ENCODE measurements at regions not wholly inside any gene's neighbourhood (a gene's known extent, or its start where the extent isn't known, plus 50 kb on each side); places are given as distances from the start of the nearest gene placed in this dataset.

DNA sequence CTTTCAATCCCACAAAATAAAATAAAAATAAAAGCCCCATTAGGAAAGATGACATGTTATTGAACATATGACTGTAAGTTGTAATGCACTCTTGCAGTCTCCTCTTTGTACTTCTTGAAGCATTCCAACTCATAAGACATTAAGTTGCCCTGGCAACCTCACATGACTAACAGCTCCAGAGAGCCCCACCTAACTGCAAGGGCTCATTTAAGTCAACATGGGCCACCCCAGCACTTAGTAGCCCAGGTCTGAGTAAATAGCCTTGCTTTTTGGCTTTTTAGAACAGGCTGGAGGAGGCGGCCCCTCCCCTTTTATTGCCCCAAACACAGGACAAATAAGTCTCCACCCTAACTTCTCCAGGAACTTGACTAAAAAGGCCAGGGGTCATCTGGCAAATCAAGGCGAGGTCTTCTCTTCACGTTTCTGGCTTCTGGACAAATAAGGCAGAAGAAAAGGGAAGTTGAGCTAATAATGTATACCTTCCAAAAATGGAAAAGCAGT lies 135.1 kb downstream of the TMCO5A start:
- peak in 2 of 4 donors; percentile 53 to 72 for DNase-seq

DNA sequence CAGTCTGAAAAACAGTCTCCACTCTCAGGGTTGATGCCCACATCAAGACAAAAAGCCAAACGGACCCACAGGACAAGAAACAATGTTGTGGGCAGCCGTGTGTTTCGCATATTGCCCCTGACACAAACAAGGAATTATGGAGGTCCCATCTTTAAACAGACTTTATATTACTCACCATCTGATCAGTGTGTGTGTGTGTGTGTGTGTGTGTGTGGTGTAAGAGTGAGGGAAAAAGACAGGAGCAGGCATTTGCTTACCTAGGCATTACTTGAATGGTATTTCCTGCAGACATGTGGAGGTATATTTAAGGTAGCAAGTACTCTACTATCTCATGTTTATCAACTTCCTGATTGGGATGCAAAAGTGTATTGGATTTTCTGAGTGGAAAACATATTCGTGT lies 136.3 kb downstream of the TMCO5A start:
- peaks cover 22 to 60% of the 10 kb centered on the region in 2 donors for H3K4me1 ChIP-seq
- no peaks in the 10 kb centered on the region for H3K9me3 ChIP-seq
- no peaks in the 10 kb centered on the region for H3K36me3 ChIP-seq
- H3K27me3 ChIP-seq: peaks cover 0 to 11% of the 10 kb centered on the region in 2 donors
- TF ChIP-seq, protein P1, sequence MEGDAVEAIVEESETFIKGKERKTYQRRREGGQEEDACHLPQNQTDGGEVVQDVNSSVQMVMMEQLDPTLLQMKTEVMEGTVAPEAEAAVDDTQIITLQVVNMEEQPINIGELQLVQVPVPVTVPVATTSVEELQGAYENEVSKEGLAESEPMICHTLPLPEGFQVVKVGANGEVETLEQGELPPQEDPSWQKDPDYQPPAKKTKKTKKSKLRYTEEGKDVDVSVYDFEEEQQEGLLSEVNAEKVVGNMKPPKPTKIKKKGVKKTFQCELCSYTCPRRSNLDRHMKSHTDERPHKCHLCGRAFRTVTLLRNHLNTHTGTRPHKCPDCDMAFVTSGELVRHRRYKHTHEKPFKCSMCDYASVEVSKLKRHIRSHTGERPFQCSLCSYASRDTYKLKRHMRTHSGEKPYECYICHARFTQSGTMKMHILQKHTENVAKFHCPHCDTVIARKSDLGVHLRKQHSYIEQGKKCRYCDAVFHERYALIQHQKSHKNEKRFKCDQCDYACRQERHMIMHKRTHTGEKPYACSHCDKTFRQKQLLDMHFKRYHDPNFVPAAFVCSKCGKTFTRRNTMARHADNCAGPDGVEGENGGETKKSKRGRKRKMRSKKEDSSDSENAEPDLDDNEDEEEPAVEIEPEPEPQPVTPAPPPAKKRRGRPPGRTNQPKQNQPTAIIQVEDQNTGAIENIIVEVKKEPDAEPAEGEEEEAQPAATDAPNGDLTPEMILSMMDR (IDR thresholded peaks at IDR 0.05): no peak
- peak overlapping the region; percentile 91 to 96 for H3K27ac ChIP-seq
- DNase-seq (no peak), ATAC-seq (no peak)
- intact Hi-C loops (cut with DNase I): loop anchor here in 1 of 2 donors (5.0 kb wide), 1 partner anchor 182 kb away; the partner anchor contains the start of gene SPRED1
- no peak overlapping the region for H3K4me3 ChIP-seq

More for the DNA sequence above, 135.1 kb downstream of the TMCO5A start:
- no peak overlapping the region for H3K4me3 ChIP-seq
- H3K4me1 ChIP-seq: peaks cover 22 to 60% of the 10 kb centered on the region in 2 donors
- intact Hi-C loops (cut with DNase I): loop anchor here in 1 of 2 donors (5.0 kb wide), 1 partner anchor 183 kb away; the partner anchor contains the start of gene SPRED1
- H3K9me3 ChIP-seq: no peaks in the 10 kb centered on the region
- peaks cover 0 to 11% of the 10 kb centered on the region in 2 donors for H3K27me3 ChIP-seq
- TF ChIP-seq, protein P1 (IDR thresholded peaks at IDR 0.05): no peak
- peak overlapping the region; percentile 84 to 96 for H3K27ac ChIP-seq
- peak; percentile 63 for ATAC-seq
- H3K36me3 ChIP-seq: no peaks in the 10 kb centered on the region

GRCh38 chr15:38071211-38071972 lies 137.0 kb downstream of the TMCO5A start:
- Histone ChIP-seq H3K27me3 (peaks cover 0 to 11% of the 10 kb centered on the region in 2 donors), H3K9me3 (no peaks in the 10 kb centered on the region), H3K4me3 (no peak overlapping the region), H3K27ac (peak overlapping the region; percentile 91 to 96), H3K36me3 (no peaks in the 10 kb centered on the region), H3K4me1 (peaks cover 22 to 60% of the 10 kb centered on the region in 2 donors)
- peak in 1 of 4 donors; percentile 39 for DNase-seq
- intact Hi-C loops (cut with DNase I): loop anchor here in 1 of 2 donors (5.0 kb wide), 1 partner anchor 181 kb away; the partner anchor contains the start of gene SPRED1
- TF ChIP-seq, protein P1 (IDR thresholded peaks at IDR 0.05): no peak
- peak; percentile 36 for ATAC-seq

DNA sequence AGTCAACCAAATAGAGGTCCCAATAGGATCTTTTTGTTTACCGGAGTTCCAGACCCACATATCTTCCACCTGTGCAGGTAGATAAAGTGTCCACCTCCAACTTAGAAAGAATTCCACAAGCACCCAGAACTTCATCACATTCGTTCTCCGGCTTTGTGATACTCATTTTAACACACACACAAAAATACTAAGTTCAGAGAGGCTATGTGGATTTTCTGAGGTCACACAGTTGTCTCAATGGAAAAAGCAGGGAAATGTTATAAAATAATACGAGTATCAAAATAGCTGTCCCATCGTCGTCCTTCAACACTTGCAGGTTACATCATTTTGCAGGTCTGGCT lies 137.5 kb downstream of the TMCO5A start:
- H3K4me3 ChIP-seq: peak overlapping the region; percentile 40 to 42
- H3K27ac ChIP-seq: peak overlapping the region; percentile 91 to 96
- TF ChIP-seq, protein P1 (IDR thresholded peaks at IDR 0.05): no peak
- H3K4me1 ChIP-seq: peaks cover 22 to 60% of the 10 kb centered on the region in 2 donors
- intact Hi-C loops (cut with DNase I): loop anchor here in 1 of 2 donors (5.0 kb wide), 1 partner anchor 180 kb away; the partner anchor contains the start of gene SPRED1
- DNase-seq (no peak), ATAC-seq (no peak)
- peaks cover 0 to 11% of the 10 kb centered on the region in 2 donors for H3K27me3 ChIP-seq
- no peaks in the 10 kb centered on the region for H3K9me3 ChIP-seq
- H3K36me3 ChIP-seq: no peaks in the 10 kb centered on the region

Data from left lung (tissue), 4 donors.